ENCODE measurements at regions not wholly inside any gene's neighbourhood (a gene's known extent, or its start where the extent isn't known, plus 50 kb on each side); places are given as distances from the start of the nearest gene placed in this dataset.

DNA sequence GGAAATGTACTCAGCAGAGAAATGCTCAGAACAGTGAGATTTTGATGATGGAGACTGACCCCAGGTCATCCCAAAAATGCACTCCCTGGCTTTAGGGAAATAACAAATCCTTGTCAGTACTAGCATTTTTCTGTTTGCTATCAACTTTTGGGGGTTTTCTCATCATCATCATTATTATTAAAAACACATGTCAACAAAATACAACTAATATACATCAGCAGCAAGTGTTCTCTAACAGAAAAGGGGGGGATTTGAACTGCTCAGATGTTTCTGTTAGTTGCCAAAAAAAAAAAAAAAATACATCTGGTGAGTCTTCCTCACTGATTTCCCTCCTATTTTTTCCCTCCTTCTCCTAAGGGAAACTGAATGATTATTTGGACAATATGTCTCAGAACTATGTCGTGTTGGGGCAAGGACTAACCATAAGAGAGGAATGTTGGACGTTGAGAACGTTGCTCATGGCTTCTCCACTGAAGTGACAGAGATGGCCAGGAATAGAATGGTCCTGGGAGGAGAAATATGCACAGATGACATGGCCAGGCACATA, 230.0 kb upstream of the MCTP2 start:
- DNase-seq, result no peak

DNA sequence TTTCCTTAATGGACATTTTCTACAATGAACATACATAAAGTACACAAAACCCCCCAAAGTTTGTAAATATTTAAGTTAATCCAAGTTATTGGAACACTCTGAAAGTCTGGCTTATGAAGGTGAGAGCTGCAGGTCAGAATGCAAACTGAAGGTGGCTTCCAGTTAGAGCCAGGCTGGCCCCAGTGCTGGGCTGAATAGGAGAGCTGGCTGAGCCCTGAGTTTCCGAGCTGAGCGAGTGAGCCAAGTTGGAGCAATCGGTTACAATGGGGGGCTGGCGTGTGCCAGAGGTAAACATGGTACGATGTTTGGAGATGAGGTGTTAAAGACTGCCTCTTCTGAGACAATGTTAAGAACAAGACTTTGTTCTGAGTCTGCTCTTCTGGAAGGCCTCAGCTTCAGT, 230.8 kb upstream of the MCTP2 start:
- no peak for DNase-seq

DNA sequence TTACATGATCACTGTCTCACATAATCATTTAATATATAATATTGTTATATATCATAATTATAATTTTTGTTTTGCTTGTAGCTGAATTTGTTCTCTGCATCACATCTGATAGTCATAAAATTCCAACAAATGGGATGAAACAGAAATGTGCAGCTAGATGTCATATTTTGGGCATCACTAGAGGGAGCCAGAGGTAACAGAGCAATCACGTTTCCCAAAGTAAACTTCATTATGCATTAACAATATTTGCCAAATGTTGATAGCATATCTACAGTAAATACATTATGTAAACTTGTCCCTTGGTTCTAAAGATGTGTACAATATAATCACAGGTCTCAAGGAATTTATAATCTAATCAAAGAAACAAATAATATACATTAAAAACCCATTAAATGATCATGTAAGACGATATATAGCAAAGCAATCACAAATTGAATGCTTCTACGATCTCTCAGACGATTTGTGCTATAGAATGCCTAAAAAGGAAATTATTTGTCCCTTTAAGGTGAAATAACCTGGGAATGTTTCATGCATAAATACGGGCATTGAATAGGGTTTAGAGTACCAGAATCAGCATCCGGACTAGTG, 234.2 kb upstream of the MCTP2 start:
- no peak for DNase-seq

DNA sequence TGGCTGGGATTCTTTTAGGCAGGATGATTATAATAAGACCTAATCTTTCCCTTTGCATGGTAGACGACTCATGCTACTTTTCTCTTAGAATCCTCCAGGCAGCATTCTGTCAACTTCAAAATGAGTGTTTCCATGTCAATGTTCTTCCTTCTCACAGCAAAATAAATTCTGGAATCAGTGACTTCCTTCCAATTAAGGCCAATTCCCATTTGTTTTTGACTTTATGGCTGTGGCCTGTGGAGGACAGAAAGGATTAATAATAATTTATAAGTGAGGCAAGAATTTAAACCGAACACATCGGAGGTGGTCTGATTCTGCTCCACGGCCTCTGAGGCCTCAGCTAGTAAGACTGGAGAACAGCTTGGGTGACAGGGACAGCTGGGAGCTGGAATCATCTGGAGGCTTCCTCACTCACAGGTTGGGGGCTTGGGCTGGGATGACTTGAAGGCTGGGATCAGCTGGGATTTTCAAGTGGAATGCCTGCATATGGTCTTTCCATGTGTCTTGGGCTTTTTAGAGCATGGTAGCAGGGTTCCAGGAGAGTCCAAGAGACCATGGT, 241.8 kb upstream of the MCTP2 start:
- DNase-seq, result no peak

DNA sequence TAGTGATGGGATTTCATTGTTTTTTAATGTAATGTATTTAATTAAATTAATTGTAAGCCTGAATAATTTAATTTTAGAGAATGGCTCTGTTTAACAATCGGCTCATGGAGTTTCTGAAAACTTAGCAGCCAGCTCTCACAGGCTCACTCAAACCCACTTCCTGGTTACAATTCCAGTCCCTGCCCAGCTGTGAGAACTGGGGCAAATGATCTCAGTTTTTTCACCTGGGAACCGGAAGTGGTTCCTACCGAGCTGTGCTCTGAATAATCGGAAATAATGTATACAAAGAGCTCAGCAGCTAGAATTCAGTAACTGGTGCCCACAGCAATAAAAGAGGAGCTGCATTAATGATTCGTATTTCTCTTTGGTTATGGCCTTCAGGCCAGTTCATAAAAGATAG, 244.3 kb upstream of the MCTP2 start:
- DNase-seq, result peak; percentile 59

DNA sequence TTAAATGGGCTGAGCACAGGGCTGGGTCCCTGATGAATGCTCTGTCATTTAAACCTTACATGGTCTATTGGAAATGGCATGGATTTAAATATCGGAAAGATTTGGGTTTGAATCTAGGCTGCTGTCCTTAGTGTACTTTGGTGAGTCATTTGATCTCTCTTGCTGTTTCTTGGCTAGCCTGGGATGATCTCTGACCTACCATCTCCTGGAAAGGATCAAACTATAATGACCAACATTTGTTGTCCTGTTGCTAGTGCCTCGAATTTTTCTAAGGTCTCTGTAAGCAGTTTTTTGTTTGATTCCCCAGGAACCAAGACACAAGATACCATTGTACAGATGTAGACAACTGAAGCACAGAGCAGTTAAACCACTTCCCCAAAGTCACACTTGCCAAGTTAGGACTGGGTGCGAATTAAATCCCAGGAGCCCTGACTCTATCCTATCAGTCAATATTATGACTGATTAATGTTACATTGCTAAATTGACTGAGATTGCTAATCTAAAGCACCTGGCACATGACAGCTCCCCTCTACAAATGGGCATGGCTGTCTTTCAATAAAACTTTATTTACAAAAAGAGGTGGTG, 244.9 kb upstream of the MCTP2 start:
- DNase-seq, result no peak

DNA sequence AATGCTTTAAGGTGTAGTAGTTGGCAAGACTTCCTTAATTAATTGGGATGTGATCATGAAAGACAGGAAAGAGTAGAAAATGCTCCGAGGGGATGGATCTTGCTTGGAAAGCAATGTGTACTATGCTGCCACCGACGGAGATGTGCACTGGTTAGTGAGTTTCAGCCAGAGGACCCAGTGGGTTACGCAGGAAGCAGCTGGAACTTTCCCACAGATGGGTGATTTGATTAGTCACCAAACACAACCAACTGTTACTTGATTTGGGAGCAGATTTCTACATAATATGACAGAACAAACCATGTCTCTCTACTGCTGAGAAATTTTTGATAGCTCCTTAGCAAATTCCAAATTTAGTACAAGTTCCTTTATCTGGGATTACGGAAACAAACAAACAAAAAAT, 245.4 kb upstream of the MCTP2 start:
- no peak for DNase-seq

DNA sequence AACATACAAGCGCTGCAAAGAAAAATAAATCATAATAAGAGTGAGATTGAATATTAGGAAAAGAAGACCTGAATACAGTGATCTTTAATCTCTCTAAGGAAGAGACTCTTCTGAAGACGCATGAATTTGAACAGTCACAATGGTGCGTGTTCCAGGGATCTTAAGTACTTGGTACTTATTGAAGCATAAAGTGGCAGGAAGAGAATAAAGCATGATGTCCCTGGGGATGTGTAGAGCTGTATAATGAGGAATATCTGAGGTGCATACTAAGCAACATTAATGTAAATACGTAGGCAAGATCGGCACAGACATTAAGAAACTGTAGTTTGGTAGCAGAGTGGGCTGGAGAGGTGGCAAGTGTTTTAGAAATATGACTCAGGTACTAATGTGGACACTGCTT, 246.2 kb upstream of the MCTP2 start:
- no peak for DNase-seq

DNA sequence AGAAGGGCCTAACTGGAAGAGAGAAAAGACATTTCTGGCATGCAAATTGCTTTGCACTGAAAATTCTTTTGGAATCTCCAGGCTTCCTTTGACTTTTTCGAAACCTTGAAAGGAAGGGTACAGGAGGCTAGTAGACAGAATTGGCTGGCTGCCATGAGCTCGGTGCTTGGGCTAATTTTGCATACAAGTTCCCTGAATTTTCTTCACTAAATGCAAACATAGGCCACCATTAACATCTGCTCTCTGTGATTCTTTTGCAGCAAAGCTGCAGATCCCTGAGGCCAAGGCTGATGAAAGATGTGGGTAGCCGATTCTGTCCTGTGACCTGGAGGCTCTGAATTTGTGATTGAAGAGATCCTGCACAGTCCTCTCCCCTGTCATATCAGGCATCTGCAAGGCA, 247.8 kb upstream of the MCTP2 start:
- DNase-seq, result no peak

DNA sequence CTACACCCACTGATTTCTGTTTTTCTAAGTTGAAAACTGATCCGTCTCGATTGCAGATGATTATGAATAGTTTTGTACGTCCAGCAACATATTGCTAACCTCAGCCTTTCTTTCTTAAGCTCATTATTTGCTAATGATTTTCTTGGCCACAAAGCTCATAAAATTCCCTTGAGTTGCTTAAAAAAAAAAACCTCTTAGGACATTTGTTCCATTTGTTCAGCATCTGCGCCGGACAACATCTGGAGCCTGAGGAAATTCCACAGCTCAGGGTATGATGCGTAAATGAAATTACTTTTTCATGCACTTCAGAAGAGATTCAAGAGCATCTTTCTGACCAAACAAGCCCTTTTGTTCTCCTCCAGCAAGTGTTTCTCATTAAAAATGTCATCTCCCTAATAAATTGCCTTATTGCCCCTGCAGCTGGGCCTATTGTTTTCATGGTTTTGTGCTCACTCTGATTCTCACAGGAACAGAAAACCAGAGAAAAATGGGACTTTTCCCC, 249.1 kb upstream of the MCTP2 start:
- no peak for DNase-seq

DNA sequence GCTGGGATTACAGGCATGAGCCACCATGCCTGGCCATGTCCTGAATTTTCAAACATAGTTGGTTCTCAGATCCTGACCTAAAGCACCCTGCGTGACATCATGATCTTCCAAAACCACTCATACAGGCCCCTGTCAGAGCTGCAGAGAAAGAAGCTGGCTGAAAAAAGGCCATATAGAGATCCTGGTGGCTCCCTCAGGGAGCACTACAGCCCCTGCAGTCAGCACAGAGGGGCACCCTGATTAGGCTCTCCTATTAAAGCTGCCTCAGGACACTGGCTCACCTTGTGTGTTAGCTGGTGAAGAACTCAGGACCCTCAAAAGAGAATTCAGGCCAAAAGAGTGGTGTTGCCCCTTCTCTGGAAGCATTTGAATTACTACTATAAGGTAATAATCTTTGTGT, 249.7 kb upstream of the MCTP2 start:
- DNase-seq, result no peak

DNA sequence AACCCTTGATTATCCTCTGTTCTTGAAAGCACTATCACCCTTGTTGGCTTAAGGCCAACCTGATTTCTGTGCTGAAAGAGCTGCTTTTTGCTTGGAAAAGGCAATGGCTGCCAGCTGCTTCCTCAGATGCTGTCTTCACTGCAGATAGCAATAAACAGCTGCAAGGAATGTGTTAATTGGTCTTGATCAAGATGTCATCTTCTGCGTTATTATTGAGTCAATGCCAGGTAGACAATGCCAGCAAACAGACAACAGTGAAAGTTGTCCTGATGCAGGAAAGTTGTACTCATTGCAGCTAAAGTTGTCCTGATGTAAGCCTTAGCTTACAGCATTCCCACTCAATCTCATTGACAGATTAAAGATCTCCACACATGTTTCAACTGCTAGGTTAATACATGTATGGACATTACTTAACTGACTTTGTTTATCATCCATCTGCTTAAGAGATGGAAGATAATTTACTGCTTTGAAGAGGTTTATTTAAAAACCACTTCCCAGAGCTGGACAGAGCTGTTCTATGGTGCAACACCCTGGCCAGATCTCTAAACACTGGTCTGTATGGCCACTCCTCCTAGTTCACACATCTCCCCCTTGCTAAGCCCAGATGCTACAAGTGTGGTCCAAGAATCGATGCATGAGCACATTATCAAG, 251.0 kb upstream of the MCTP2 start:
- DNase-seq, result no peak

DNA sequence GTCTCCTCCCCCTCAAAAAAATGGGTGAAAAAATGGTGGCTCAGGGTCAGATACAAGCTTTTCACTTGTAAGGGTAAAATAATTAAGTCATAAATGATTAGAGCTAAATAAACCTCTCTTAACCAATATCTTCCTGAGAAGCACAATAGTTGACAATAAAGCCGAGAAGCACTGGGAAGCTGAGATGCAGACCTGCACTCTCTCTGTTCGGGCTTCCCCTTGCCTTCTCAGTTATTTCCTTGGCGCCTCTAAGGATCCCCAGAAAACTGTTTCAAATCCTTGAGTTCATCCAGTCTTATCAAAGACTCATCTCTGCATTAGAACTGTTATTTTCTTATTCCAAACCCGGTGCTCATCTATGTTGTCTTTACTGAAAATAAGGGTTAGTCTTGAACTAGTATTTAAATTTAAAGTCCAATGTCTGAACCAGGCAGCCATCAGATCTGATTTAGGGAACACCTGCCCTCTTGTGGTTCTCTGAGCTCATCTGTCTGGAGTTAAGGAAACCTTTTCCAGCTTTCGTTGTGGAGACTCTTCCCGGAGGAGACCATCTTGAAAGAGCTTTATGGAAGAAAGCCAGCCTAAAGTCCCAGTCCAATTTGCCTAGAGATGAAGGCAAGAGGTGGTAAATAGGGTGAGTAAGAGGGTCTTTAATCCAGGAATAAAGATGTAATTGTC, 256.4 kb upstream of the MCTP2 start:
- no peak for DNase-seq

DNA sequence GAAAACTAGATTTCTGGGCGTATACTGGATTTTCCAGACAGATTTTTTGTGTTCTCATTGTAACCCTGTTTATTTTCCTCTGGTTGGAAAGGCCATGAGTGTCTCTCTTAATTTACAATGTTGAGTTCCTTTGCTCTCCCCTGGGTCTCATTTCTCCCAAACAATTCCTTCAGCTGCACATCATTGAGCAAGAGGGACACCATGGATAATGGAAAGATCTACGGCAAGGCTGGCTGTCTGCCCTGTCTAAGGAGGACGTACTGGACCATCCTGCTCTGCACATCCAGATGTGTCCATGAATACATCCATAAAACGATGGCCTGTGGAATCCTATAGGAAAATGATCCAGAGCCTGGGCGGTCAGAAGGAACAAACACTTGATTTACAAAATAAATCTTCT, 258.1 kb upstream of the MCTP2 start:
- DNase-seq, result no peak

DNA sequence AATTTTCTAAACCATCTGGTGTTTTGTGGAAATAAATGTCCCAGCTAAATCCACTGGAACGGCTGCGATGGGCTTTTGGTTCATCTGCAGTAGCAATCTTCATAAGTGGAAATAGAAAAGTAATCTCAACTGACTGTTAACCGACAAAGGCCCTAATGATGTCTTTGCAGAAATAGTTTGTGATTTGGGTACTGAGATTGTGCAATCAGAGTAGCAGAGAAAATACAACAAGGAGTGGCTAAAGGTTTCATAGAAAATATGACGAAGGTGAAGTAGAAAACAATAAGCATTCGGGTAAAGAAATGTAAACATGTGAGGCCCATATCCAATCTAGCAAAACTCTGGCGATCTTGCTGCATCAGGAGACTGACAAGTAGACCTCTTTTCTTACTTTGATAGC, 262.6 kb upstream of the MCTP2 start:
- no peak for DNase-seq

DNA sequence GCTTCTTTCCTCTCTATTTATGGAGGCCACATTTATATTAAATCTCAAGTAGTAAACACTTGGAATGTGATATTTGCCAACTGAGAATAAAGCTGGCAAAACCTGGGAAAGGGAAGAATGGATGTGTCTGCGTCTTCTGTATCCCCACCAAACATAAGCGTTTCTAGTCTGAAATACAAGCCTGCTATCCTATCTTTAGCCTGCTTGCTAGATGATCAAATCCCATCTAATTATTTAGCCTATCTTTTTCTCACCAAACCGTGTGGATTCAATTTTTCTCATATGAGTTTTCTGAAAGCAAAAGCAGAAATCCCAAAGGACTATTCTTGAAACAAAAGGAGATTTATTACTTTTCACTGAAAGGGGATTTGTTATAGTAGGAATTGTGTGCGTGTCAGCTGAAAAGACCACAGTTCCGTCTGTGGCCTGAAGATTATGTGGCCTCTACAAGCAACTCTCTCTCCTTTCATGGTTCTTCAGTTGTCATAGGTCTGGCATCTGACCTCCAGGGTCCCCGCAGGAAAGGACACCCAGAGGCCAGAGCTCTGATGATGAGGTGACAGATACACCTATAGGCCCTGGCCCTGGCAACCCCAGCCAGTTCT, 266.0 kb upstream of the MCTP2 start:
- no peak for DNase-seq

DNA sequence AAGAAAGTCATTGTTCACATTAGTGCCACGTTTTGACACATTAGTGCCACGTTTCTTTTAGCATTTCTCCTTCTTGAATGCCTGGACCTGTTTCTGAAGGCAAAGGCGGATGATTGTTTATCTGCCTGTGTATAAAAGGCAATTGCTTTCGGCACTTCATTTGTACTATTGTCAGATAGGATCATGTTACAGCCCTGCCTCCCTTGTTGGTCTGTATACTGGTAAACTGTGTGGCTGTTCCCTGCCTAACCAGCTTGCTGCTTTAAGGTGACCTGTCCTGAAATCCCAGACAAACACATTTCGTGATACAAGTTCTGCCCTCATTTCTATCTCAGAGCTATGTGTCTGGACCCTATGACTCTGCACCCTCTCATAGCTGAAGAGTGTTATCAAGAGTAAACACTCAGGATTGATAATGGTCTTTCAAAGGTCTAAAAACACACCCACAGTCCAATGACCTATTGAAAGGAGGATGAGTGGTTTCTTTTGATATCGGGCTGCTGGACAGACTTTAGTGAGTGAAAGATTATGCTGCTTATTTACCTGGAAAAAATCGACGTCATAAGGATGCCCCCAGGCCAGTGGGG, 276.3 kb upstream of the MCTP2 start:
- DNase-seq, result no peak

DNA sequence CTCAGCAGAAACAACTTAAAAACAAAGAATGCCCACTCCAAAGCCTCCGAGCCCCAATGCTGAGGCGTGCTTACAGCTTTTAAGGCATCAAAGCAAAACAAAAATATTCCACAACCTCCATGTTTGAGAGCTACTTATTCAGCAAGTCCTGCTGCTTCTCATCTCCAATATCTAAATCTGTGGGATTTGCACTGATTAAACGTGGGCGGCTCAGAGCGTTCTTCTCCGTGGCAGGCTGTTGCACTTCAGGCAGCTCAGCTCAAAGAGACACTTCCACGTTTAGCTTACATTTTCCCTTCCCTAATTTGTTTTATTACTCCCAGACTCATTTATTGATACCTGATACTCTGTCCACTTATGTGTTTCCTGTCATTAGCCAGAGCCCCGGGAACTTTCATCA, 282.6 kb upstream of the MCTP2 start:
- no peak for DNase-seq

DNA sequence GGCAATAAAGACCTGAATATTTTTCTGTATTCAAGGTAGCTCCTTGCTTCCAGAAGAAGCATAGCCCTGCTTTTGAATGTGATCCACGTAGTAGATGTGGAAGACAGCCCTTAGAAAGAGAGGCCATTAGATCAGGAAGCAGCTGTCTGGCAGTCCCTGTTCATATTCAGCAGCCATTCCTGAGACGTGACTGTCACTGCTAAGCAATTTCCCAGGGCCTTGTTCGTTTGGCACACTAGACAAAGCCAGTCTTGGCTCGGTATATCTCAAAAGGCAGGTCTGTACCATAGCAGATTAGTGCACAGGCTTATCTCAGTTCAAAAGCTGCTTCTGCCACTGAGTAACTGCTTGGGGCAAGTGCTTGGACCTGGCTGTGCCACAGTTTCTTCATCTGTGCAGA, 287.8 kb upstream of the MCTP2 start:
- DNase-seq, result no peak

DNA sequence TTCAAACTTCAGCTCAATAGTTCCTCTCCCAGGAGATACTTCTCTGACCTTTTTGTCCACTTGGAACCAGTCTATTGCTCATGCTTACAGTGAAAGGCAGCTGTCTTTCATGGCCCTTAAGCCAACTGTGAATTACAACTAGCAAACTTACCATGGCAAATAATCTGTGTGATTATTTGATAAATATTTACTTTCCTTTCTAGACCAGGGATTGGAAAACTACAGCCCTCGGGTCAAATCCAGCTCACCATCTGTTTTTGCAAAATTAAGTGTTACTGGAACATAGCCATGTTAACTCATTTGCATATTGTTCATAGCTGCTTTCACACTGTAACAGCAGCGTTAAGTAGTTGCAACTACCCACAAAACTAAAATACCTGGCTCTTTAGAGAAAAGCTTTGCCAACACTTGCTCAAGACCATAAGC, 289.1 kb upstream of the MCTP2 start:
- DNase-seq, result no peak

DNA sequence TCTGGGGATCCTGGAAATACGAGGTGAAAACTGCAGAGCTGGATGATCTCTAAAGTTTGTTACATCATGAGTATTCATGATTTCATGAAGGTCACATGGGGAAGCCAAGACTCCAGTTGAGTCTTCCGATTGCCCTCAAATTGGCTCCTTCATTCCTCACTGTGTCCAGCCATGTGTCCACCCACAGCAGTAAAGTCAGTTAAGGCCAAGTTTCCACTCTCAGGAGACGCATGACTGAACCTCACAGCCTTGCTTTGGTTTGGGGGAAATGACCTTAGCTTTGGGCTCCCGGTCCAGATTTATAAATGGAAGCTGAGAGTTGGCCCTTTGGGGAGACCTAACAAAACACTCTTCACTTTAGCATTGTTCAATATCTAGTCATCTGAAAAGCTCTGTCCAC, 289.7 kb upstream of the MCTP2 start:
- DNase-seq, result no peak

DNA sequence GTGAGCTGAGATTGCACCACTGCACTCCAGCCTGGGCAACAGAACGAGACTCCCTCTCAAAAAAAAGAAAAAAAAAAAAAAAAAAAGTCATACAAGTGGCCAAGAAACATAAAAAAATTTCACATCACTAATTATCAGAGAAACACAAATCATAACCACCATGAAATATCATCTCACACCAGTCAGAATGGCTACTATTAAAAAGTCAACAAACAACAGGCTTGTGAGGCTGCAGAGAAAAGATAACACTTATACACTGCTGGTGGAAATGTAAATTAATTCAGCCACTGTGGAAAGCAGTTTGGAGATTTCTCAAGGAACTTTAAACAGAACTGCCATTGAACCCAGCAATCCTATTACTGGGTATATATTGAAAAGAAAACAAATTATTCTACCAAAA, 291.1 kb upstream of the MCTP2 start:
- DNase-seq, result no peak

Measured in CD4-positive, alpha-beta T cell treated with Interleukin-10 for 1 hour (primary cell).